Colonic mucosa (tissue), 4 donors: ENCODE measurements at regions not wholly inside any gene's neighbourhood (a gene's known extent, or its start where the extent isn't known, plus 50 kb on each side); places are given as distances from the start of the nearest gene placed in this dataset.

ENCODE experiments used
- DNase-seq: peaks from one replicate; pipeline ENCODE4 v3.0.0-alpha.2; 2020
- H3K27ac ChIP-seq: fragments of 200-600 bp; one replicate; pipeline ENCODE4 v1.8.0; 2021
- H3K27me3 ChIP-seq: fragments of 200-600 bp; one replicate; pipeline ENCODE4 v1.8.0; 2021
- H3K36me3 ChIP-seq: fragments of 200-600 bp; one replicate; pipeline ENCODE4 v1.8.0; 2021
- H3K4me1 ChIP-seq: fragments of 200-600 bp; one replicate; pipeline ENCODE4 v1.8.0; 2021; ENCODE audit warnings: mild to moderate bottlenecking
- H3K4me3 ChIP-seq: fragments of 200-600 bp; one replicate; pipeline ENCODE4 v1.8.0; 2021
- H3K9ac ChIP-seq, 2 donors: one replicate each; pipeline ENCODE4 v1.7.0; 2013; ENCODE audit warnings: control low read depth in 2 of 2, low read depth in 2 of 2, low read length in 2 of 2
- H3K9me3 ChIP-seq: fragments of 200-600 bp; one replicate; pipeline ENCODE4 v1.8.0; 2021
- intact Hi-C: fragments of 100-400 bp; cut with DNase I; formaldehyde crosslinking; loops from one replicate; pipeline ENCODE4 v1.14.1; 2022
- TF ChIP-seq, protein P1 (sequence below): fragments of 200-600 bp; IDR thresholded peaks from one replicate; pipeline ENCODE4 v1.8.0; 2022; ENCODE audit warnings: antibody characterized with exemption, mild to moderate bottlenecking
- donor health status: healthy.
- donor health status: DM: no; HTN: no; CAD: no.
- donor health status: DM: no; HTN: no; CAD: no.

DNA sequence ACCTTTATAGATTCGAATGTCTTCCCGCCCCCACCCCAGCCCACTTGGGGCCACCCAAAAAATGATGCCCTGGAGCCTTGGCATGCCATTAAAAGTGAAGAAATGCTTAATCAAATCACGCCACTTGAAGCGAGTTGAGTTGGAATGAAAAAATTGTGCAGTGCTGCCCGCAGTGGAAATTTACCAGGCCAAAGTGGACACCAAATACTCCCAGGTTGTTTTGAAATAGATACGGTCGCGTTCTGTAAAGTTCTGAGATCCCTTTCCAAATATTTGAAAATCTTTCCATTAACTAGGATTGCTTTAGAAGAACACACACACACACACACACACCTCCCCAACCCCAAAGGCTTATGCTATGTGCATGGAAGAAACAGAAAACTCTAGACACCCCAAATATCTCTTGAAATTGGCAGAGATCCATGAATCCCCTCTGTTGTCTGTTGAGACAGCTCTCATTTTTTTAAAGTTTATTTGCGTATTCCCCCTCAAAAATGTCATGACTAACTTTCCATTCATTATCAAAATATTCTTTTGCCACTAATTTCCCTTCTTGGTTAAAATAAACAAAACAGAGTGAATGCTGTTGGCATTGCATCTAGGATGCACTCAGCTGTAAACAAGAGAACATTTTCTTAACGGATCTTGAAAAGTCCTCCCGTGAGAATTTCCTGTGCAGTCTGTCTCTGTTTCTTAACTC, 142.3 kb upstream of the KCNE2 start:
- Histone ChIP-seq H3K27me3 (no peaks in the 10 kb centered on the region), H3K9me3 (no peaks in the 10 kb centered on the region), H3K36me3 (no peaks in the 10 kb centered on the region), H3K4me3 (no peak overlapping the region), H3K9ac (no peak overlapping the region), H3K27ac (no peak overlapping the region), H3K4me1 (no peaks in the 10 kb centered on the region)
- TF ChIP-seq, protein P1, sequence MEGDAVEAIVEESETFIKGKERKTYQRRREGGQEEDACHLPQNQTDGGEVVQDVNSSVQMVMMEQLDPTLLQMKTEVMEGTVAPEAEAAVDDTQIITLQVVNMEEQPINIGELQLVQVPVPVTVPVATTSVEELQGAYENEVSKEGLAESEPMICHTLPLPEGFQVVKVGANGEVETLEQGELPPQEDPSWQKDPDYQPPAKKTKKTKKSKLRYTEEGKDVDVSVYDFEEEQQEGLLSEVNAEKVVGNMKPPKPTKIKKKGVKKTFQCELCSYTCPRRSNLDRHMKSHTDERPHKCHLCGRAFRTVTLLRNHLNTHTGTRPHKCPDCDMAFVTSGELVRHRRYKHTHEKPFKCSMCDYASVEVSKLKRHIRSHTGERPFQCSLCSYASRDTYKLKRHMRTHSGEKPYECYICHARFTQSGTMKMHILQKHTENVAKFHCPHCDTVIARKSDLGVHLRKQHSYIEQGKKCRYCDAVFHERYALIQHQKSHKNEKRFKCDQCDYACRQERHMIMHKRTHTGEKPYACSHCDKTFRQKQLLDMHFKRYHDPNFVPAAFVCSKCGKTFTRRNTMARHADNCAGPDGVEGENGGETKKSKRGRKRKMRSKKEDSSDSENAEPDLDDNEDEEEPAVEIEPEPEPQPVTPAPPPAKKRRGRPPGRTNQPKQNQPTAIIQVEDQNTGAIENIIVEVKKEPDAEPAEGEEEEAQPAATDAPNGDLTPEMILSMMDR: no peak
- intact Hi-C loops: no loop called here
- DNase-seq: no peak

DNA sequence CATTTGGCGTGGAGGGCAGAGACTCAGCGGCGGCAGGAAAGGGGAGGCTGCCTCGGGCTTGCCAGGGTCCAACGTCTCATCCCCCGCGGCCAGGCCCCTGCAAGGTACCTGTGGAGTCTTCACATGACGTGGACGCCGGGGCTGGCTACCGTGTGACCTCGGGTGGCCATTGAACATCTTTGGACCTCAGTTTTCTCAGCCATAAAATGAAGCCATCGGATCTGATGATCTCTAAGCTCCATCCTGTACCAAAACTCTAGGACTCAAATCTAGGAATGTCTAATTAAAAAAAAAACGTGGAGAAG, 141.8 kb upstream of the KCNE2 start:
- H3K36me3 ChIP-seq: no peaks in the 10 kb centered on the region
- no peaks in the 10 kb centered on the region for H3K4me1 ChIP-seq
- no peaks in the 10 kb centered on the region for H3K27me3 ChIP-seq
- DNase-seq: no peak
- no peak overlapping the region for H3K9ac ChIP-seq
- no peak overlapping the region for H3K4me3 ChIP-seq
- no peak overlapping the region for H3K27ac ChIP-seq
- TF ChIP-seq, protein P1: no peak
- intact Hi-C loops: no loop called here
- no peaks in the 10 kb centered on the region for H3K9me3 ChIP-seq

DNA sequence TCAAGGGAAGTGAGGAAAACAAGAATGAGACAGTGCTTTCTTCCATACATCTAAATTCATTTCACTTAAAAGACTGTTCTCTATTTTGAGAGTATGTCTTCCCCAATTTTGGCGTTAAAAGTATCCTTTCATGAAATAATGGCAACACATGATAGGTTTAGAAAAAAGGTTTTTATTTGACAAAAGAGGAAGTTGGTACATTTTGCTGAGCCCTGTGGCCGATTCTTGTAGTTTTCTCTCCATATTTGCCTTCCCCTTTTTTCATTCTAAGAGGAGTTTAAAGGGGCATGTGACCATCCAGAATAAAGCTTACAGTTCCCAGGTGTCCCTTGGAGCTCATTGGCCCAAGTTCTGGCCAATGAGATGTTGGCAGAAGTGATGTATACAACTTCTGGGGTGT, 140.4 kb upstream of the KCNE2 start:
- DNase-seq: no peak
- H3K4me3 ChIP-seq: no peak overlapping the region
- H3K27me3 ChIP-seq: no peaks in the 10 kb centered on the region
- TF ChIP-seq, protein P1: no peak
- H3K9me3 ChIP-seq: no peaks in the 10 kb centered on the region
- no peak overlapping the region for H3K9ac ChIP-seq
- H3K36me3 ChIP-seq: no peaks in the 10 kb centered on the region
- H3K27ac ChIP-seq: no peak overlapping the region
- H3K4me1 ChIP-seq: no peaks in the 10 kb centered on the region
- intact Hi-C loops: no loop called here

DNA sequence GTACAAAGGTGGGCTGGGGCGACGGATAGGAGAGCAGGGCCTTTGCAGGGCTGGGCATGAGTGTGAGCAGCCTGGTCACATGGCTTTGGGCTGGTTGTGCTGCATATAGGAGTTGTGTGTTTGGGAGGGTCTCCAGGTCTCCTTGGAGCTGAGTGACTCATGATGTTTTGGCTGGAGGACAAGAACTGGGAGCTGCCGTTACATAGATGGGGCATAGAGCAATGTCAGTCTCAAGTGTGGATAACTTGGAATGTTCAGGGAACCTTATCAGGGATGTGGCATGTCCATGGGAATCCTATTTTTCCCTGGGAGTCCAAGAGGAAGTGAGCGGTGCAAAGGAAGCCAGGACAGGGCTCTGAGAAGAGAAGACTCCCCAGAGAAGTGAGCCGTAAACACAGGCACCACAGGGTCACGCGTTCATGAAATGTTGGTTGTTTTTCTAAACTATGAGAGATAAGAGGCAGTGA, 136.4 kb upstream of the KCNE2 start:
- intact Hi-C loops: no loop called here
- Histone ChIP-seq H3K27ac (no peak overlapping the region), H3K9ac (no peak overlapping the region), H3K36me3 (no peaks in the 10 kb centered on the region), H3K9me3 (no peaks in the 10 kb centered on the region), H3K4me3 (no peak overlapping the region), H3K4me1 (no peaks in the 10 kb centered on the region), H3K27me3 (no peaks in the 10 kb centered on the region)
- TF ChIP-seq, protein P1: no peak
- DNase-seq: no peak

DNA sequence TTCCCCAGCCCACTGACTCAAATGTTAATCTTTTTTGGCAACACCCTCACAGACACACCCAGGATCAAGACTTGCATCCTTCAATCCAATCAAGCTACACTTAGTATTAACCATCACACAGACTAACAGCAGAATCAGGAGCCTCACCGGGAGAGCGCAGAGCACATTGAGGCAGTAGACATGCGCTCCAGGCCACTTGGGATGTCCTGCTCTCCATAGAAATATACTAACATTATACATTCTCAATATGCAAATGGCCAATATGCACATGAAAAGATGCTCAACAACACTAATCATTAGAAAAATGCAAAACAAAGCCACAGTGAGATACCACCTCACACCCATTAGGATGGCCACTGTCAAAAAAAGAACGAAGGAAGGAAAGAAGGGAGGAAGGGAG, 135.0 kb upstream of the KCNE2 start:
- TF ChIP-seq, protein P1: no peak
- intact Hi-C loops: no loop called here
- Histone ChIP-seq H3K9me3 (no peaks in the 10 kb centered on the region), H3K36me3 (no peaks in the 10 kb centered on the region), H3K4me1 (no peaks in the 10 kb centered on the region), H3K27ac (no peak overlapping the region), H3K4me3 (no peak overlapping the region), H3K9ac (no peak overlapping the region), H3K27me3 (no peaks in the 10 kb centered on the region)
- DNase-seq: no peak
